ENCODE measurements at regions not wholly inside any gene's neighbourhood (a gene's known extent, or its start where the extent isn't known, plus 50 kb on each side); places are given as distances from the start of the nearest gene placed in this dataset.

DNA sequence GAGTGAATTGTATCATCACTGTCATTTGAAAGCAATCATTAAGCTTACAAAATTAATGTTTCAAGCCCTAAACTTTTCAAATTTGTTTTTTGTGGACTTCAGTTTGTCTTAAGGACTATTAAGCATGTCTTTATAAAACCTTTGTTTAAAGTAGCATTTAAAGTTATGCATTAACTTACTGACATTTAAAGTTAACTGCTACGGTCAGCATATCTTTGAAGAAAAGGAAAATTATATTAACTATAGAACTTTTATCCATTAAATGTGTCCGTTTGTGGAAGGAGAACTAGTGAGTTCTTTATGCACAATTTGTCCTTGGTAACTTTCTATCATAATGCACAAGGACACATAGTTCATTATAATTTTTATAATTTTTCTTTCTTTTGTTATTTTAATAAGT lies 103.4 kb downstream of the FANCF start:
- TF ChIP-seq, protein P1, sequence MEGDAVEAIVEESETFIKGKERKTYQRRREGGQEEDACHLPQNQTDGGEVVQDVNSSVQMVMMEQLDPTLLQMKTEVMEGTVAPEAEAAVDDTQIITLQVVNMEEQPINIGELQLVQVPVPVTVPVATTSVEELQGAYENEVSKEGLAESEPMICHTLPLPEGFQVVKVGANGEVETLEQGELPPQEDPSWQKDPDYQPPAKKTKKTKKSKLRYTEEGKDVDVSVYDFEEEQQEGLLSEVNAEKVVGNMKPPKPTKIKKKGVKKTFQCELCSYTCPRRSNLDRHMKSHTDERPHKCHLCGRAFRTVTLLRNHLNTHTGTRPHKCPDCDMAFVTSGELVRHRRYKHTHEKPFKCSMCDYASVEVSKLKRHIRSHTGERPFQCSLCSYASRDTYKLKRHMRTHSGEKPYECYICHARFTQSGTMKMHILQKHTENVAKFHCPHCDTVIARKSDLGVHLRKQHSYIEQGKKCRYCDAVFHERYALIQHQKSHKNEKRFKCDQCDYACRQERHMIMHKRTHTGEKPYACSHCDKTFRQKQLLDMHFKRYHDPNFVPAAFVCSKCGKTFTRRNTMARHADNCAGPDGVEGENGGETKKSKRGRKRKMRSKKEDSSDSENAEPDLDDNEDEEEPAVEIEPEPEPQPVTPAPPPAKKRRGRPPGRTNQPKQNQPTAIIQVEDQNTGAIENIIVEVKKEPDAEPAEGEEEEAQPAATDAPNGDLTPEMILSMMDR (IDR thresholded peaks at IDR 0.05 in 2 of 3, conservative IDR thresholded peaks at IDR 0.05 in 1 of 3; ENCODE audit: insufficient read depth in 2 of 3, low read depth in 1 of 3, low read length in 3 of 3): no peak
- TF ChIP-seq ZFP36 (IDR thresholded peaks at IDR 0.05; ENCODE audit: low read depth, low read length, partially characterized antibody): no peak
- TF ChIP-seq GABPB1 (CRISPR knock-in tag; IDR thresholded peaks at IDR 0.05): no peak
- no peak for TF ChIP-seq CHD1 (IDR thresholded peaks at IDR 0.05; ENCODE audit: low read length)
- TF ChIP-seq KHSRP (IDR thresholded peaks at IDR 0.05): no peak
- TF ChIP-seq MIER1 (IDR thresholded peaks at IDR 0.05; ENCODE audit: low read depth): no peak
- TF ChIP-seq CHD4 (IDR thresholded peaks at IDR 0.05; ENCODE audit: insufficient read depth, insufficient replicate concordance, low read depth, low read length, poor library complexity, severe bottlenecking): no peak
- no peak for TF ChIP-seq ESRRA (IDR thresholded peaks at IDR 0.05; ENCODE audit: borderline replicate concordance, low read depth)
- no peak for TF ChIP-seq YY1 (IDR thresholded peaks at IDR 0.05; ENCODE audit: borderline replicate concordance in 1 of 3, control insufficient read depth in 1 of 3, extremely low read depth in 1 of 3, insufficient read depth in 3 of 3, insufficient read length in 1 of 3, insufficient replicate concordance in 2 of 3, low read depth in 1 of 3, low read length in 2 of 3)
- no peak for TF ChIP-seq ZNF24 (IDR thresholded peaks at IDR 0.05)
- no peak for TF ChIP-seq PHF8 (IDR thresholded peaks at IDR 0.05; ENCODE audit: borderline replicate concordance, low read length)
